GM12874 (cell line): ENCODE measurements at regions not wholly inside any gene's neighbourhood (a gene's known extent, or its start where the extent isn't known, plus 50 kb on each side); places are given as distances from the start of the nearest gene placed in this dataset.

Source experiments
- TF ChIP-seq, protein P1 (sequence below): IDR thresholded peaks from 2 replicates; pipeline ENCODE4 v1.5.1; 2011; ENCODE audit warnings: low read depth, mild to moderate bottlenecking, control low read depth, low read length, moderate library complexity; ENCODE audit not compliant: insufficient read depth

DNA sequence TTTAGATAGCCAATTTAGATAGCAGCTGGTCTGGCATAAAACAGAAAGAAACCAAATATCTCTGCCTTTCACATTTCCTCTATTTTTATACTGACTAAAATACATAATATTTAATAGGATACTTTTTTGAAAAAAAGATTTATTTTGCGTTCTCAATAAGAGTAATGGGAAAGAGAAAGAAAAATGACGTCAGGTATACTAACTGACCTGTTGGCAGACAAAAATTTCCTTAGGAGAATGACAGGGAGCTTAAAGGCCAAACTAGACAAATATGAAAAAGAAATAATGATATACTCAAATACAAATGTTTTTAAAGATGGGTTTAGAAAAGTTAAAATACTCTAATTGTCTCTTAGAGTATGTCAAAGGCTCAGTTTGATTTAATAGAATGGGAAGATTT, 309.4 kb upstream of the ADGRL3 start:
- TF ChIP-seq, protein P1, sequence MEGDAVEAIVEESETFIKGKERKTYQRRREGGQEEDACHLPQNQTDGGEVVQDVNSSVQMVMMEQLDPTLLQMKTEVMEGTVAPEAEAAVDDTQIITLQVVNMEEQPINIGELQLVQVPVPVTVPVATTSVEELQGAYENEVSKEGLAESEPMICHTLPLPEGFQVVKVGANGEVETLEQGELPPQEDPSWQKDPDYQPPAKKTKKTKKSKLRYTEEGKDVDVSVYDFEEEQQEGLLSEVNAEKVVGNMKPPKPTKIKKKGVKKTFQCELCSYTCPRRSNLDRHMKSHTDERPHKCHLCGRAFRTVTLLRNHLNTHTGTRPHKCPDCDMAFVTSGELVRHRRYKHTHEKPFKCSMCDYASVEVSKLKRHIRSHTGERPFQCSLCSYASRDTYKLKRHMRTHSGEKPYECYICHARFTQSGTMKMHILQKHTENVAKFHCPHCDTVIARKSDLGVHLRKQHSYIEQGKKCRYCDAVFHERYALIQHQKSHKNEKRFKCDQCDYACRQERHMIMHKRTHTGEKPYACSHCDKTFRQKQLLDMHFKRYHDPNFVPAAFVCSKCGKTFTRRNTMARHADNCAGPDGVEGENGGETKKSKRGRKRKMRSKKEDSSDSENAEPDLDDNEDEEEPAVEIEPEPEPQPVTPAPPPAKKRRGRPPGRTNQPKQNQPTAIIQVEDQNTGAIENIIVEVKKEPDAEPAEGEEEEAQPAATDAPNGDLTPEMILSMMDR: no peak

DNA sequence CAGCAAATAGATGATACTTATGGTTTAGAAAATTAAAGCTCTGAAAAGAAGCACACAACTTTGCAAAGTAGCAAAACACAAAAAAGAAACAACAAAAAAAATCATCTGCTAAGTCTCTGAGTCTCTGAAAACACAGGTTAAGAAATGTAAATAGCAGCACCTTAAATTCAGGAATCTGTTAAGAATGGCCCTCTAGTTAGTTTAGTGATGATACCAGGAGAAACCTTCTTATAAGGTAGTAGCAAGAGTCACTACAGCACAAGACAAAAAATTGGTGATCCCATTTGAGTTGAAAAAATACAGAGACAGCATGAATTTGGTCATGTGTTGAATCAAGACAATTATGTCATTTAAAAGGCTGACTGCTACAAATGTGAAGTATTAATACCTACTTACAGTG, 308.2 kb upstream of the ADGRL3 start:
- TF ChIP-seq, protein P1: no peak

DNA sequence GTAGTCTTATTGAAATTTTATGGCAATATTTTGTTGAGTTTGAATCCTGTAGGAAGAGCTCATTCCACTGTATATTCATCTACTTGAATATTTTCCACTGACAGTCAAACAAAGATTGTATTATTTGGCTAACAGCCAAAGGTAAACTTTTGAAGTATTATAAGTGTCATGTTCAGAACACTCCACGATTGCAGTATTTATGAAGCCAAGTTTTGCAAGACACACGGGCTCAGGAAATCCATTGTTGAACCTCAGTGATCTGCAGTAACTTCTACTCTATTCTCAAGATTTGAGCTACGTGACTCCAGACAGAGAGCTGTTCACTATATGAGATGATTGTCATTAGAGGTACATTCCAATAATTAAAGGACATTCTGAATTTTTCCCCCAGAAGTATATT, 302.7 kb upstream of the ADGRL3 start:
- TF ChIP-seq, protein P1: no peak

DNA sequence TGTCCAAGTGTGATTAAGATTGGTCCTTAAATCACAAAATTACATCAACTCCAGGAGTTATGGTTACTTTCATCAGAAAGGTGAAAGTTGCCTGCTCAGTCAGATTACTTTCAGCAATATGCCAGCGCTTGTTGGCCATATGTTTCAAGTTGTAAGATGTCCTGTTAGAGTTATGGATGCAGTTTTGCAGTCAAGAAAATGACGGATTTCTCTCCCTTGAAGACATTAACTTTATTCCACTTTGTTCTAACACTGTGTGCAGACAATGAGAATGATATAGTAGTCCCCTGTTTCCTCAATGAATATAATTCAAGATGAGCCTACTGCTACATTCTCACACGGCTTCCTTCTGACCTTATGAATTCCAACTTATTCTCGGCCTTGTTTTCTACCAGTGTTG, 295.0 kb upstream of the ADGRL3 start:
- TF ChIP-seq, protein P1: no peak

DNA sequence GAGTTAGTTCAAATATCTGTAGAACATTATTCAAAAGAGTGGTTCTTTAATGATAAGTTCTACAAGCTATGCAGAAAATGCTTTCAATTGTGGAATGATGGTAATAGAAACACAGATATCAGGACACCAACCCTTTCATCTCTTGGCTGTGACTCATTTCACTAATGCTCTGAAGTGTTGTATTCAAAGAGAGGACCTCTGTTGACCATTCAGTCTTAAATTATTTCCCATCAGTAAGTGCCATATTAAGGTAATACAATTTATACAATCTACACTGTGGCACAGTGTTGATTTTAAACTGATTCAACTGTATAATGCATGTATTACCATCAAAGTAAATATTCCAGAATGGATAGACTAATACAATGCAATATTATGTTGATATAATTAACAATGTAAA, 289.0 kb upstream of the ADGRL3 start:
- TF ChIP-seq, protein P1: no peak

DNA sequence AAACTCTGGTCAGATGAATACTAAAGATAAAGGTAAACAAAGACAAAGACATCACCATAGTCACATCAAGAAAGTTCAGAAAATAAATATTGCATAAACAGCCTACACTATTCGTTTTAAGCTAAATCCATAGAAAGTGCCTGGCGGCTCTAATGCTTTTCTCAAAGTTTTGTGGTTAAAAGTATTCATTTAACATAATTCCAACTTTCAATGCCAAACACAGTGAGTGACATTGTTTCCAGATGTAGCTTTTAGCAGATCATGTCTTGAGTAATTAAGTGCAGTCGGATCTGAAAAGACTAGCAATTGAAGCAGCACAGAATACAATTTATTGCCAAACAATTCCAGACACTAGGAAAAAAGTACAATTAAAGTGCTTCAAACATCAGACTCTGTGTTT, 287.1 kb upstream of the ADGRL3 start:
- TF ChIP-seq, protein P1: no peak

DNA sequence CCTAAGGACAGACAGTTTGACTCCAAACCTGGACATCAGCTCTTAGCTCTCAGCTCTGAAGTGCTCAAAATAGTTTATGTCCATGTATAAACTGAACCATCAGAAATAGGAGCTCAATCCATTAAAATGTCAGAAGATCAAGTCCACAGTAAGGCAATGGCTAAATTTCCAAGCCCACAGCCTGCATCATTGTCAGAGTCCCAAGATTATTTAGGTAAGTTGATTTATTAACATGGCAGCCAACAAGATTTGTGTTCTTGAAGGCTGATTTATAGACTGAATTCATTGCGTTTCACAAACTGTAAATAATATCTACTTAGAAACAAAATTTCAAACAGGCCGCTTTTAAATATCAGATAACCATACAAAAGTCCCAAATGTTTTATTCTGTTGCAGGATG, 286.5 kb upstream of the ADGRL3 start:
- TF ChIP-seq, protein P1: no peak

DNA sequence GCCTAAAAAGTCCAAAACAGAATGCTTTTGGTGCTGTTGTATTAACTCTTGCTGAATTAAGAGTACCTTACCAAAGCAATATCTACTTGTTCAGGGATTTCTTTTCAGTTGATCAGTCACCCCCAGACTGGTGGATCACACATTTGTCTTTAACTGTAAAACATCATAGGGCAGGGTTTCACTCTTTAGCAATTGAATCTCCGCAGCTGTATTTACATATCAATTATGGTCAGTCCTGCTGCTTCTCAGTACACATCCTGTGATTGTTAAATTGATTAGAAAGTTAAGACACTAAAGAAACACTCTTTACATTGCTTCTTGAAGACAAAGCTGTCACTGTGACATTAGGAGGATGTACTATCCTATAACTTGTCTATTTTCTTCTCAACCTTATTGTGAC, 277.1 kb upstream of the ADGRL3 start:
- TF ChIP-seq, protein P1: no peak
